NCI-H2107 treated with DMSO at 0.1 percent for 48 hours (cell line): ENCODE measurements at regions not wholly inside any gene's neighbourhood (a gene's known extent, or its start where the extent isn't known, plus 50 kb on each side); places are given as distances from the start of the nearest gene placed in this dataset.
A peak's percentile ranks its signal among the peaks of the same experiment; 100 is the strongest.
"Not testable (repeated sequence)": the region's sequence is repeated elsewhere in the genome, so short reads cannot be mapped to it uniquely, and the experiment has no call there.

ENCODE experiments used
- DNase-seq: peaks from one replicate; lab custom pipeline; 2025; ENCODE audit not compliant: unreplicated experiment; lab: John Stamatoyannopoulos, UW

DNA sequence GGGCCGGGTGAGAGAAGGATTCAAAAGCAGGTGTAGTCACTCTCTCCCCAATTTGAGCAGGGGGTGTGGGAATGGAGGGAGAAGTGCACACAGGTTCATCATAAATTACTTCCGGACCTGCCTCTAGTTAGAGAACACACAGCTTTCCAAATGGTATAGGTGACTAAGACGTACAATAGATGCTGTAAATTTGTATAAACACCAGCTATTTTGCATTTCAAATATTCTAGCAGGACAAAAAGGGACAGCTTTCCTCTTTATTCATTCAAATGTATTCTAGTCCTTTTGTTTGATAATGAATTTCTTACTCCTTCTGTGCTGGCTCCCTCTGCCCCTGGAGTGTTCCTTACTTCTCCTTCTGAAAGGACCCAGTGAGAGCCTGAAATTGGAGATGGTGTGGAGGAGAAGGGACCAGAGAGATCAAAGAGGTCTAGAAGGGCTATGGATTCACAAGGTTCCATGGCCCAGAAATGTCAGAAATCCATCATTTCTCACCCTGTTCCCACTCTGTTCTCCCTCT is 53.2 kb upstream of the SH3BP4 start:
- no peak for DNase-seq

DNA sequence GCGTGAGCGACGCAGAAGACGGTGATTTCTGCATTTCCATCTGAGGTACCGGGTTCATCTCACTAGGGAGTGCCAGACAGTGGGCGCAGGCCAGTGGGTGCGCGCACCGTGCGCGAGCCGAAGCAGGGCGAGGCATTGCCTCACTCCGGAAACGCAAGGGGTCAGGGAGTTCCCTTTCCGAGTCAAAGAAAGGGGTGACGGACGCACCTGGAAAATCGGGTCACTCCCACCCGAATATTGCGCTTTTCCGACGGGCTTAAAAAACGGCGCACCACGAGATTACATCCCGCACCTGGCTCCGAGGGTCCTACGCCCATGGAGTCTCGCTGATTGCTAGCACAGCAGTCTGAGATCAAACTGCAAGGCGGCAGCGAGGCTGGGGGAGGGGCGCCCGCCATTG is 63.4 kb upstream of the SH3BP4 start:
- not testable (repeated sequence) for DNase-seq

DNA sequence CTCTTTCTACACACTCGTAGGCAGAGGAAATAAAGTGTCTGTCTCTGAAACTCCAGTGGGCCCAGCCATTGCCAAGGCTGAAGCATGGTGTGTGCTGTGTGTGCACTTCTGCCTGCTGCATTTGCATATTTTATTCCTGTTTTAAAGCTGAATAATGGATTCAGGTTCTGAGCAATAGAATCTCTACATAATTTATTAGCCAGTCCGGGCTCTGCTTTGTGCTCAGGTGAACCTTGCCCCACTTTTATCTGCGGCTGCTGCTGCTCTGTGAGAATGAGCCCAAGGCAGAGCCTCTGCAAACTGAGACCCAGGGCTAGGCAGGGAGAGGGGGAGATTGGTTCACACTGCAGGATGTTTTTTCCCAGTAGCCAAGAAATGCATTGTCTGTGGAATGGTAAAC is 64.6 kb upstream of the SH3BP4 start:
- no peak for DNase-seq

DNA sequence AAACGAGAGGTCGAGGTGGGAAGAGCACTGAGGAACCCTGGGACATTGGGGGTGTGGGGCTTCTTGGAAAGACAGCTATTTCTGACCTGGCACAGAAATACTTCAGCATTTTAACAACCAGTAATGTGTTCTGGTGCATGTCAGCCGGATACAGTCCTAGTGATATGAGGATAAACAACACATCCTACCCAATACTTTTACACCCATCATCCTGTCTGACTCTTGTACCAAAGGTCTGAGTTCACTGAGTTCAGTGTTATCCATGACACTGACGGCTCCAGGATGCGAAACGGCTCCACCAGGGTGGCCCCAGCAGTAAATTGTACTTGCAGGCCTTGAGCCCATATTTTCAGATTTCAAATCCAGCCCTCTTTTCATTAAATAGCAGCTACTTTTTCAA is 65.9 kb upstream of the SH3BP4 start:
- DNase-seq: no peak

DNA sequence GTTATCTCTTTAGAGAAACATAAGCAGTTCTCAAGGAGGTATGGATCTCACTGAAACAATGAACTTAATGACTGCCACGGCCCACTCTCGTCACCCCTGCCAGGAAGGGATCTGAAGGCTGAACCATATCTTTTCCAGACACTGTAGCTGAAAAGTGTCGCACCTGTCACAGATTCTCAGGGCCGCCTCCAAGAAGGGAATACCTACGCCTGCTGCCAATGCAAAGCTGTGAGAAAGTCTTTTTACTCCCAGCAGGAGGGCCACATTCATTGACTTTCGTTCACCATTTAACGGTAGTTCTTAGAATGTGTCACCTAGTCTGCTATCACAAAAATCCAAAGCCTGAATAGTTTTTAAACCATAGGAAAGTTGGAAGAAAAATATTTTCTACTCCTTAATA is 66.7 kb upstream of the SH3BP4 start:
- no peak for DNase-seq

DNA sequence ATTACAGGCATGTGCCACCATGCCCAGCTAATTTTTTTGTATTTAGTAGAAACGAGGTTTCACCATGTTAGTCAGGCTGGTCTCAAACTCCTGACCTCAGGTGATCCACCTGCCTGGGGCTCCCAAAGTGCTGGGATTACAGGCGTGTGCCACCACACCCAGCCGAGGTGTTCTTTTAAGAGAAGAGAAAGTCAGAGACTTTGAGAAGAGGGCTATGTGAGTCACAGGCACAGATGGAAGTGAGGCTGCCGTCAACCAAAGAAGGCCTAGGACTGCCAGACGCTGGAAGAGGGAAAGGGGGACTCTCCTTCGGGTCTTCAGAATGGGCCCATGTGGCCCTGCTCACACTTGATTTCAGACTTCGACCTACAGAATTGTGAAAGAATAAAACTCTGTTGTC is 67.2 kb upstream of the SH3BP4 start:
- DNase-seq: no peak

DNA sequence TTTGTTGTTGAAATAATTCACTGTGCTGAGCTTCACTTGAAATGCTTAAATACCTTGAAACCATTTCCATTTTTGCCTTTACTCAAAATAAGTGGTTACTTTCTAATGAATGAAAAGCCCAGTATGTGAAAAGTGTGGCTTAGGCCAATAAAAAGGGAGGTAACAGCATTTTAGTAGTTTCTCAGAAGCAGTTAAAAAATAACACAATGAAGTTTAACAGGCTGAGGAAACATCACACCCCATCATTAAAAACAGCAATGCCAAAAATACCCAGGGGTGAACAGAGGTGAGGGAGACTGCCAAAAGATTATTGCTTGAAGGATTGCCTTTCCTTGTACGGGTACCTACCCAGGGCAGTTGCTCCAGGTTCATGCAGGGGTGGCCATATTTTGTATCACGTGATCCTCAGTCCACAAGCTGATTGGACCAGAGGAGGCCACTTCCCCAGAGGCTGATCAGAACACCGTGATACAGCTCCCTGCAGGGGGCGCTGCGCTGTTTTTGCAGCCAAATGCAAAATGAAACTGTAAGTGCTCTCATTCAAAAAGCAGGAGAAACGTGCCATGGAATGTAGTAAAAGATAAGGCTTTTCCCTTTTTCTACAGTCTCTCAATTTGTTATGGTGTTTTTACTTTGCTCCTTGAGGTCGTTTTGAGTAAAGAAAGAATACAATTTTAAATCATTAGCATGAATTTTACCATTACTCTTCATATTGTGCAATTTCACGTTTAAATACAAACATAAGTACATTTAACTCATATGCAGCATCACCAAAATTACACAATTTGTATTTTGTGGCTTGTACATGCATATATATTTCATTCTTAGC is 70.2 kb upstream of the SH3BP4 start:
- peak; percentile 87 for DNase-seq

DNA sequence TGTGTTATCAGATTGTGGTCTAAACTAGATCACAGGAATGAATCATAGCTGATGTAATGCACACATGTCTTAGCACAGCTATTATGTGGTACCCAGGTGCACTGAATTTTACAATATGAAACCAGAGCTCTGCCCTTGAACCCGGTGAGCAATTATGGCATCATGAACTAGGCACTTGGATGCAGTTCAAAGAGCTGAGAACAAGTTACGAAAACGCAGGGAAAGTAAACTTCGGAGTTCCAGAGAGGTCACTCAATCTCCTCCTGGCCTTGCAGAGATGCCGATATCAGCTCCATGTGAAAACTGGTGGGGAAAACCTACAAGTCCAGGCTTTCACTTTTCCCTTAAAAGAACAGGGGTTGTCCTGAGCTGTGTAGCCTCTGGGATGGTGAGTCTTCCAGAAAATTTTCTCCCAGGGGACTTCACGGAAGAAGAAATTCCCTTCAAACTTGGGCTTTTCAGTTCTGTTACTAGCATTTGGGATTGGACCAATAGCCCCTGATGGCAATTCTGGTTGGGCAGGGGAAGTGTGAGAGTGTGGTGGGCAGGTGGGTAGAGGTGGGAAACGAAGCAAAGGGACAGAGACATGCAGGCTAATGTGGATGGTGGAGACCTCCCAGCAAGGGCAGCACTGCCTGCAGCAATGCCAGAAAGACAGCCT is 71.1 kb upstream of the SH3BP4 start:
- DNase-seq: peak; percentile 46

DNA sequence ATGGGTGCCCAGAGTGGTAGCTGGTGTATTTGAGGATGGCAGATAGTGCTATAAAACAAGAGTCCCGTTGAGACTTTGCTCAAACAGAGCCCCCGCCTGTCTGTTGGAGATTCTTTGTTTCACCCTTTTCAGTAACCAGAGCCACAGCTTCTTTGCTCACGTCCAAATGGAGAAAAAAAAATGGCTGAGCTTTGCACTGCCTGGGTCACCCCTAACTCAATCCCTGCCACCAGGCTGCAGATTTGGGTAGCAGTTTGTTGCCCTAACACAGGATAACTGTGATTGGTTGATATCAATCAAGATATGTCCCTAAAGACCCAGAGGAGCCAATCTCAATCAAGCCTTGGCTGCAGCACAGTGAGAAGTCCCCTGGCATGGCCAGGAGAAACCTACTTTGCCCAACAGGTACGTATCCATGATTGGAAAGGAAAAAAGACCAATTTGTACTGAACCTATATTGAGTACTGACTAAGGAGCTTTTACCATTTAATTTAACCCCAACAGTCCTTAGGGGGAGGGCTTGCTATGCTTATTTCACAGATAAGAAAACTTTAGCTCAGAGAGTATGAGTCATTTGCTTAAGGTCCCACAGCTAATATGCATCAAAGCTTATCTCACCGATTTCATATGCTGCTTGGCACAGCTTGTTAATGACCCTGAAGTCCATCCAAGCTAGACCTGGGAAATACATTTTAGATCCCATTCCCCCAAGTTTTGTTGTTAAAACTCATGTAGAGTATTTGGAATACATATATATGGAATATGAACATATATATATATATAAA is 72.0 kb upstream of the SH3BP4 start:
- DNase-seq: no peak

DNA sequence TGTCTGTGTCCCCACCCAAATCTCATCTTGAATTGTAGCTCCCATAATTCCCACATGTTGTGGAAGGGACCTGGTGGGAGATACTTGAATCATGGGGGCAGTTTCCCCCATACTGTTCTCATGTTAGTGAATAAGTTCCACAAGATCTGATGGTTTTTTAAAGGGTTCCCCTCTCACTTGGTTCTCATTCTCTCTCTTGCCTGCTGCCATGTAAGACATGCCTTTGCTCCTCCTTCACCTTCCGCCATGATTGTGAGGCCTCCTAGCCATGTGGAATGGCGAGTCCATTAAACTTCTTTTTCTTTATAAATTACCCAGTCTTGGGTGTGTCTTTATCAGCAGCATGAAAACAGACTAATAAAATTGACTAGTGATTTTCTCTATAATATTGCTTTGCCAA is 75.2 kb upstream of the SH3BP4 start:
- DNase-seq: not testable (repeated sequence)

DNA sequence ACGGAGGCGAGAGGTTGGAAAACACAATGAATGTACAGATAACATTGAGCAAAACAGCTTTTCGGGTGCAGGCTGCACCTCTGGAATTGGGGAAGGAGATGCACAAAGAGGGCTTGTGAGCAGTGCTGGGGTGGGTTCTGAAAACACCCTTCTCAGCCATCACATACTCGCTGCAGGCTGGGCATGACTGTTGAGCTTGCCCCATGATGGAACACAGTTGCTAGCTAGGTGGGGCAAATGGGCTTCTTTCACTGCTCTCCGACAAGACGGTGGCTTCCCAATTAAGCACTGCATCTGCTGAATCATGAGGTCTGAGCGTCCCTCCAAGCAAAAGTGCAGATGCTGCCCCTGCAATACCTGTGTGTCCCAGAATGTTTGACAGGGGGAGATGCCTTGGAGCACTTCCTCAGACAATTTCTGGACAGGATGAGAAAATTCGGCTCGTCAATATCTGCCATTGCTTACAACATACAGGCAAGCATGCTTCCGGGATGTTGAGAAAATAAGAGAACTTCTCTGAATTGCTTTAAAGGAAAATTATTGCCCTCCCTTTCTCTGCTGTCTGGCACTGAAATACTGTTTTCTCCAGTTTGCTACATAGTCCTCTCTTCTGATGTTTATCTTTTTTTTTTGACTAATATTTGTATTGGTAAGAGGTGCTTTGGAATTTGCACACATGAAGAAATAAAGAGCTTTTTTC is 77.3 kb upstream of the SH3BP4 start:
- no peak for DNase-seq

DNA sequence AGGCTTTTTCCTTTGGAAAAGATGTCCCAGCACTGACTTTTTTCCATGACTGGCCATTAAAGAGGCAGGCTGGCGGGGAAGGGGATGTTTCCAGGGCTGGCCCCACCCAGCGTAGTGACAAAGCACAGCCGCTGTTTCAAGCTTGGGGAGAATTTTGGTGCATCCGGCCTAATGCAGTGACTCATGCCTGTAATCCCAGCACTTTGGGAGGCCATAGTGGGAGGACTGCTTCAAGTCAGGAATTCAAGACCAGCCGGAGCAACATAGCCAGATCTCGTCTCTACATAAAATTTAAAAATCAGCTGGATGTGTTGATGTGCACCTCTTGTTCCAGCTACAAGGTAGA is 78.0 kb upstream of the SH3BP4 start:
- no peak for DNase-seq

DNA sequence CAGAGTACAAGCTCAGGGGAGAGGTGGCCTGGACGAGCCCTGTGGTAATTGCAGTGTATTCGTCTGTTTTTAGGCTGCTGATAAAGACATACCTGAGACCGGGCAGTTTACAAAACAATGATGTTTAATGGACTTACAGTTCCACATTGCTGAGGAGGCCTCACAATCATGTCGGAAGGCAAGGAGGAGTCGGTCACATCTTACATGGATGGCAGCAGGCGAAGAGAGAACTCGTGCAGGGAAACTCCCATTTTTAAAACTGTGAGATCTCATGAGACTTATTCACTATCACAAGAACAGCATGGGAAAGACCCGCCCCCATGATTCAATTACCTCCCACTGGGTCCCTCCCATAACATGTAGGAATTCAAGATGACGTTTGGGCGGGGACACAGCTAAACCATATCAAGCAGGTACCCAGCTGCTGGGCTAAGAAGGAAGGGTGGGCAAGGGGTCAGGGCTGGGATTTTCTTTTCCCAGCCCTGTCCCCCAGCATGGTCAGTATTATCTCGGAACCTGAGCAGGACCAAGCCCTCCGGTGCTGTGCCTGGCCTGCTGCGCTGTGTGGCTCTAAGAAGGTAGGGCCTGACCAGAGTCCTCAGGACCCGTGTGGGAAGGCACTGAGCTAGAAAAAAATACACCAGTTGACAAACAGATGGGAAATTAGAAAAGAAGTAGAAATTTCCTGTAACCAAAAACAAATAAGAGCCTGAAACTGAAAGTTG is 78.6 kb upstream of the SH3BP4 start:
- no peak for DNase-seq

DNA sequence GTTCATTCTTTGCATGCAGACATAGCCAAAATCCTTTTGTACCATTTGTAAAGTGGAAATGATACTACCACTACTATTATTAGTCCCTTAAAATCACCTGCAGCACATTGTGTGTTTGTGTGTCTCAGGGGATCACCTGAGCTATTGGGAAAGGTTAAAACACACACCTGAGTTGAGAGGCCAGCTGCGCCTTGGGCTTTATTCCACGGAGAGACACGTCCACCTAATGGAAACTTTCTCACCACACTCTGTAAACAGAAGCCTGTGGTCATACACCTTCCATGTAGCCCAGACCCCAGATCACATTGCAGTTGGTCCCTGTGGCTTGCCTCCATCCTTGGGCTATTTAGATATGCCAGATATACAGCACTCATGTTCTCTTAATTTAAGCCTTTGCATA is 81.8 kb upstream of the SH3BP4 start:
- peak; percentile 72 for DNase-seq

DNA sequence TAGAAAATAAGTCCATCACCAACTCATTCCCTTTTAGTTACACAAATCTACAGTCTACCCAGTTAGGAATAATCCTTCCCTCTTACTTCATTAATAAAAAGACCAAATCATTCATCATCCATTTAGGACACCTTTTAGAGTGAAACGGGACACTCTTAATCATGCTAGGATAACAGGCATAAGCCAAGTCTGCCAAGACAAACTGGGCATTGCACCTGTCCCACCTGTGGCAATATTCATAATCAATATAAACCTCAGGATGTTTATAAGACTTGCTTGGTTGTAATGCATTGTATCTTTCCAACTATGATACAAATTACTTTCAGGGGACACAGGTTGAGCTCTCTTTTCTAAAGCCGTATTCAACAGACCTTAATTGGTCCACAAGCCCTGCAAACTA is 82.7 kb upstream of the SH3BP4 start:
- DNase-seq: no peak

DNA sequence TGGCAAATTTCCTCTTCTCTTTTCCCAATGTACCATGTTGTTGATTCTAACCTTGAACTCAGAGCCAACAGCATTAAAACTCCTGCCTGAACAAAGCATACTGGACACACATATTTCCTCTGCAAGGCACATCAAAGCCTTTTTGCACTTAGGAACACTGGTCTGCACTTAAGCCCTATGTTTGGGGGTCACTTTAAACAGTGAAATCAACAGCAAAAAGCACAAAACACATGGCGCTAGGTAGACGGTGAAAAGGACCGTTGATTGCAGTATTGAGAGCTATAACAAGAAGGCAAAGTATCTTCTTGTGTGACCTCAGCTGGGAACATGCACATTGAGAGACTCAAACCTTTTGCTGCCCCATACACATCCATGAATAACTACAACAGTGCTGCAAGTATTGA is 83.9 kb upstream of the SH3BP4 start:
- no peak for DNase-seq

DNA sequence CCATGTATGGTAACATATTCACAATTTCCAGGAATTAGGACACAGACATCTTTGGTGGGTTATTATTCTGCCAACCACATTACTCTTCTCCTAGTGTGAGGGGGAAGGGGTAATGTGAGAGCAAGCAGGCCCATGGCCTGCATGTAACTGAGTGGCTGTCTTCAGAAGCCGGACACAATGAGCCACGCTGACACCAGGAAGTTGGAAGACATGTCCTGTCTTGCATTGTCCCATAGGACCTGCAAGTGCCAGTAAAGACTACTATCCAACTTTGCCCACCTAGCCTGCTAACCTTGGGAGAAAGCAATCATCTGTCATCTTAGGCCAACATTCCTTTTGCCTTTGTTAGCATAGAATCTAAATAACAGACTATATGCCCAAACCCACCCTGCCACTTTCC is 86.2 kb upstream of the SH3BP4 start:
- no peak for DNase-seq

DNA sequence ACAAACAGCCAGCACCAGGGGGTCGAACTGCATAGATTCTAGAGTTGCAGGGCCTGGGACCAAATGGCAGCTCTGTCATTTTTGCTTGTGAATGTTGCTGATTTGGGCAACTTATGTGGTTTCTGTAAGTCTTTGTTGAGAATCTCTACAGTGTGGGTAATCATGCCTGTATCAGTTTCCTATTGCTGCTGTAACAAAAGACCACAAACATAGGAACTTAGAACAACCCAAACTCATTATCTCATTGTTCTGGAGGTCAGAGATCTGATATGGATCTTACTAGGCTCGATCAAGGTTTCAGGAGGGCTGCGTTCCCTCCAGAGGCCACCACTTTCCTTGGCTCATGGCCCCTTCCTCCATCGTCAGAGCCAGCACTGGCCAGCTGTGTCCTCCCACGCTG is 86.8 kb upstream of the SH3BP4 start:
- no peak for DNase-seq

DNA sequence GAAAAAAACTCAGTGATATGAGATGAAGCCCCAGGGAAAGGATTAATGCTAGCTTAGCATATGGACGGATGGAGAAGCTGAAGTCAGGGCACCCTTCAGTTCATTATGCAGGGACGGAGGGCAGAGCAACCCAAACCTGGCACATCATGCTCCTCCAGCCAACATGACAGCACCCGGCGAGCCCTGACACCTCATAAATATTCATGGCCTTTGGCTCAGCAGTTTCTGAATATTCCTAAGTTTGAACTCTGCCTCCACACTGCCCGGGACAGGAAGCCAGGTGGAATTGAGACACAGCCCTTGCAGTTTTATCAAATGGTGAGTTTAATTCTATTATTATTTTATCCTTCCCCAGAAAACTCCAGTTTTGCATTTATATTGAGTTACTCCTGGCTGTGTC is 87.3 kb upstream of the SH3BP4 start:
- DNase-seq: no peak

DNA sequence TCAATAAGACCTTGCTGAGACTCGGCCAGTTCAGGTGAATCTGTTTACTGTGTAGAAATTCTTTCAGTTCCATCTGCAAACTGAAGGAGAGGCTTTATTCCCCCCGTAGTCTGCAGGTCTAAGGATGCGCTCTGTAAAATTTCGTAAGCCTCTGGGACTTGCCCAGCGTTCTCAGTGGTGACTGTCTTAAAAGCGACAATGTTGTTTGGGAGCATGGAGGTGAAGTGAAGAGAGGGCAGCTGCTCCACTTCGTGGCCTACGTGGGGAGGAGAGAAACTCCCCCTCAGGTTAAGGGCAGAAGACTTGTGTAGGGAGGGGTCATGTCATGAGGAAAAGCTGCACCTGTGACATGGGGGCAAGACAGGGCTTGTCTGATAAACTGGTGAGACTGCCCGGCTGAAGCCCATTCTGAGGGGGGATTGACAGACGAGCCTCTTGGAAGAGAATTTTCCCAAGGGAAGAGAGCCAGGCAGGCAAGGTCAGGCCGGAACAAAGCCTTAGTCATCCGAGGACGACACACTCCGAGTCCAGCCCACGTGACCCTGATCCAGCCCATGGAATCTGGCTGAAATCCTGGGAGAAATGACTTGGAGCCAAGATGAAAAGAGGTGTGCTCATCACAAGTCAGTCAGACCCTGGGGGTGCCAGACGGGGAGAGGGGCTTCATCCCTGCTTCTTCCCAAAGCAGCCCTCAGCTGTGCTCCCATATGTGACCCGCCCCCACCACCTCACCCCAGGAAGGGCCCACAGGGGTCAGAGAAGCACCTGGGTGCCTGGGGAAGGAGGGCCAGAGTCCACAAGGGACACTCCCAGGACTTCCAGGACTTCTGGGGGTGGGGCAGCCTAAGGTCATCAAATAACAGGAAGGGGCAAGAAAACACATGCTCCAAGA is 88.5 kb upstream of the SH3BP4 start:
- no peak for DNase-seq
